SK-N-SH (cell line): ENCODE measurements at regions not wholly inside any gene's neighbourhood (a gene's known extent, or its start where the extent isn't known, plus 50 kb on each side); places are given as distances from the start of the nearest gene placed in this dataset.

Experiments used
- CTCF ChIA-PET: fragments of 300-600, 350-600 bp; formaldehyde crosslinking; extraction: SDS; loops from one replicate; lab custom pipeline; 2021; lab: Yijun Ruan, JAX
- POLR2A ChIA-PET: fragments of 350-600 bp; sonication (Branson Sonifier 250); formaldehyde crosslinking; extraction: SDS; loops from one replicate; lab custom pipeline; 2020; ENCODE audit warnings: antibody characterized with exemption, inconsistent platforms; lab: Yijun Ruan, JAX
- DNase-seq: peaks from one replicate; pipeline ENCODE4 v3.0.0; 2012
- H2AFZ ChIP-seq: fragments of 200-600 bp; sonication (generic); 2 replicates; pipeline ENCODE4 v1.8.1; 2016; ENCODE audit warnings: antibody characterized with exemption, mild to moderate bottlenecking, low read depth
- H3F3A ChIP-seq: fragments of 200-600 bp; sonication (generic); replicated peaks from 2 replicates; pipeline ENCODE3; 2016; ENCODE audit warnings: antibody characterized with exemption, mild to moderate bottlenecking; ENCODE audit not compliant: insufficient read depth
- H3K27ac ChIP-seq, 2 experiments: fragments of 200-500 bp in 1 of 2; fragments of 200-600 bp in 1 of 2; sonication (Bioruptor generic) in 1 of 2; sonication (generic), shearing (Covaris generic) in 1 of 2; 2 replicates each; pipeline versions ENCODE4 v1.5.1 to v1.6.1; 2014 to 2016; ENCODE audit warnings: low read depth in 2 of 2, inconsistent platforms in 1 of 2, low read length in 1 of 2, mild to moderate bottlenecking in 1 of 2, mixed read lengths in 1 of 2
- H3K27me3 ChIP-seq: fragments of 200-600 bp; sonication (generic), shearing (Covaris generic); 2 replicates; pipeline ENCODE4 v1.6.1; 2016; ENCODE audit warnings: mixed run types; ENCODE audit not compliant: insufficient read depth
- H3K36me3 ChIP-seq, 2 experiments: fragments of 200-500 bp in 1 of 2; fragments of 200-600 bp in 1 of 2; sonication (Bioruptor generic) in 1 of 2; sonication (generic) in 1 of 2; replicated peaks in 1 of 2; 2 replicates each; pipeline versions ENCODE3 to v1.5.1; 2014 to 2016; ENCODE audit warnings: low read length in 1 of 2, mild to moderate bottlenecking in 1 of 2; ENCODE audit not compliant: insufficient read depth in 2 of 2, control insufficient read depth in 1 of 2
- H3K4me1 ChIP-seq, 2 experiments: fragments of 200-500 bp in 1 of 2; fragments of 200-600 bp in 1 of 2; sonication (Bioruptor generic) in 1 of 2; sonication (generic), shearing (Covaris generic) in 1 of 2; 2 replicates each; pipeline versions ENCODE4 v1.5.1 to v1.6.1; 2014 to 2016; ENCODE audit warnings: low read depth in 1 of 2, low read length in 1 of 2, mixed run types in 1 of 2; ENCODE audit not compliant: insufficient read depth in 2 of 2, control insufficient read depth in 1 of 2
- H3K4me2 ChIP-seq: fragments of 200-600 bp; sonication (generic), shearing (Covaris generic); 2 replicates; pipeline ENCODE4 v1.6.1; 2017; ENCODE audit warnings: mixed run types
- H3K4me3 ChIP-seq, 2 experiments: fragments of 200-500 bp in 1 of 2; fragments of 200-600 bp in 1 of 2; sonication (Bioruptor generic) in 1 of 2; sonication (generic), shearing (Covaris generic) in 1 of 2; 2 replicates each; pipeline versions ENCODE4 v1.5.1 to v1.8.1; 2014 to 2016; ENCODE audit warnings: low read depth in 2 of 2, inconsistent platforms in 1 of 2, low read length in 1 of 2, mild to moderate bottlenecking in 1 of 2, mixed read lengths in 1 of 2, moderate library complexity in 1 of 2
- H3K79me2 ChIP-seq: fragments of 200-600 bp; sonication (generic); 2 replicates; pipeline ENCODE4 v1.8.1; 2017; ENCODE audit warnings: mild to moderate bottlenecking; ENCODE audit not compliant: insufficient read depth
- H3K9ac ChIP-seq: fragments of 200-600 bp; sonication (generic); 2 replicates; pipeline ENCODE4 v1.6.1; 2017; ENCODE audit warnings: mixed run types
- H3K9me2 ChIP-seq: fragments of 200-600 bp; sonication (generic); 2 replicates; pipeline ENCODE4 v1.6.1; 2017; ENCODE audit warnings: mixed run types
- H3K9me3 ChIP-seq: fragments of 200-600 bp; sonication (generic); 2 replicates; pipeline ENCODE4 v1.6.1; 2017; ENCODE audit warnings: mixed run types, mild to moderate bottlenecking, moderate library complexity
- H4K20me1 ChIP-seq: fragments of 200-600 bp; sonication (generic); 2 replicates; pipeline ENCODE4 v1.6.1; 2017; ENCODE audit warnings: mild to moderate bottlenecking, mixed run types; ENCODE audit not compliant: insufficient read depth
- ELF1 ChIP-seq: IDR thresholded peaks from 2 replicates; pipeline ENCODE4 v1.4.0; 2012
- FOSL2 ChIP-seq: IDR thresholded peaks from 2 replicates; pipeline ENCODE4 v1.4.0; 2012; ENCODE audit warnings: low read depth, mild to moderate bottlenecking, moderate library complexity, borderline replicate concordance
- GABPA ChIP-seq: IDR thresholded peaks from 2 replicates; pipeline ENCODE4 v1.4.0; 2012; ENCODE audit warnings: low read depth, mild to moderate bottlenecking
- GATA2 ChIP-seq: sonication (generic); formaldehyde crosslinking; IDR thresholded peaks from 2 replicates; pipeline ENCODE4 v1.5.0; 2020; ENCODE audit warnings: mild to moderate bottlenecking, missing genetic modification reagents
- IRF3 ChIP-seq: fragments of 150-350 bp; IDR thresholded peaks from 2 replicates; pipeline ENCODE4 v1.6.1; 2016; ENCODE audit warnings: mild to moderate bottlenecking, low read depth, low read length
- MEF2A ChIP-seq: IDR thresholded peaks from 2 replicates; pipeline ENCODE4 v1.4.0; 2012; ENCODE audit warnings: low read depth, borderline replicate concordance
- MXI1 ChIP-seq: IDR thresholded peaks from 2 replicates; pipeline ENCODE4 v1.6.1; 2012; ENCODE audit warnings: mild to moderate bottlenecking, low read depth, low read length, improper control_type of control experiment
- NRF1 ChIP-seq: IDR thresholded peaks from 2 replicates; pipeline ENCODE4 v1.6.1; 2012; ENCODE audit warnings: low read depth, mild to moderate bottlenecking, low read length
- POLR2AphosphoS5 ChIP-seq: IDR thresholded peaks from 2 replicates; pipeline ENCODE4 v1.6.1; 2012; ENCODE audit warnings: low read depth, low read length
- RAD21 ChIP-seq: IDR thresholded peaks from 2 replicates; pipeline ENCODE4 v1.6.1; 2012; ENCODE audit warnings: mild to moderate bottlenecking, low read length
- REST ChIP-seq: IDR thresholded peaks from 2 replicates; pipeline ENCODE4 v1.6.1; 2012; ENCODE audit warnings: mild to moderate bottlenecking, low read depth, low read length, moderate library complexity
- RFX5 ChIP-seq: IDR thresholded peaks from 2 replicates; pipeline ENCODE4 v1.6.1; 2012; ENCODE audit warnings: mild to moderate bottlenecking, improper control_type of control experiment, low read length
- RXRA ChIP-seq: IDR thresholded peaks from 2 replicates; pipeline ENCODE4 v1.4.0; 2012; ENCODE audit warnings: low read depth, mild to moderate bottlenecking, borderline replicate concordance
- SIN3A ChIP-seq: IDR thresholded peaks from 2 replicates; pipeline ENCODE4 v1.6.1; 2012; ENCODE audit warnings: low read depth, mild to moderate bottlenecking, low read length, moderate library complexity, borderline replicate concordance
- TAF1 ChIP-seq: IDR thresholded peaks from 2 replicates; pipeline ENCODE4 v1.6.1; 2012; ENCODE audit warnings: low read depth, mild to moderate bottlenecking, low read length, moderate library complexity, borderline replicate concordance
- TCF12 ChIP-seq: IDR thresholded peaks from 2 replicates; pipeline ENCODE4 v1.4.0; 2012
- YY1 ChIP-seq: IDR thresholded peaks from 2 replicates; pipeline ENCODE4 v1.4.0; 2012; ENCODE audit warnings: low read depth, mild to moderate bottlenecking
- WGBS: methylation state at CpG from one replicate; pipeline ENCODE4 v1.1.6; 2017; ENCODE audit warnings: low lambda C conversion rate; 5-methylcytosine and 5-hydroxymethylcytosine counted together
- TF ChIP-seq, protein P1 (sequence below): IDR thresholded peaks from 2 replicates; pipeline ENCODE4 v1.4.0; 2012; ENCODE audit warnings: low read depth, borderline replicate concordance
- TF ChIP-seq, protein P2 (sequence below): IDR thresholded peaks from 2 replicates; pipeline ENCODE4 v1.4.0; 2012; ENCODE audit warnings: low read depth, borderline replicate concordance

DNA sequence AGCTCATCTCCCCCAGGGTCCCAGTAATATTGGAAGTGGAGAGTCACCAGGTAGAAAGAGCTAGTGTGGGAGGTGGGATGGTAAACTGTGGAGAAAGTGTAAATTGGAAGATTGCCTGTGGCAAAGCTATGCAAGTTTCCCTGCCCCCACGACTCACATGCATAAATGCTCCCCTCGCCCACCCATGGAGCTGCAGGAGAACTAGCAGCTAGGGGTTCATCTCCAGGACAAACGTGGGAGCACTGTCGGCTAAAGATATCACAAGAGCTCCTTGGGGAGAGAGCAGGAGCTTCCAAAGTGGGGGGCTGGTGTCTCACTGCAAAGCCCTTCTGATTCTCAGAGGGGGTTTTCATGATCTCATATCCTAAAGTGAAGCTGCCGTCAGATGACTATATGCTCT, 91.4 kb upstream of the PLCL2 start:
- Histone ChIP-seq H3K4me3 (no peak overlapping the region), H3K27me3 (no peaks in the 10 kb centered on the region), H3K9me2 (no peaks in the 10 kb centered on the region), H3K36me3 (no peaks in the 10 kb centered on the region), H3K4me2 (no peak overlapping the region), H2AFZ (no peak overlapping the region), H3K79me2 (no peaks in the 10 kb centered on the region), H3K4me1 (no peaks in the 10 kb centered on the region), H4K20me1 (no peaks in the 10 kb centered on the region), H3F3A (no peaks in the 10 kb centered on the region), H3K9ac (no peak overlapping the region), H3K27ac (no peak overlapping the region), H3K9me3 (no peaks in the 10 kb centered on the region)
- TF ChIP-seq GABPA (no peak), MEF2A (no peak), RFX5 (no peak), GATA2 (no peak), REST (no peak), NRF1 (no peak), MXI1 (no peak), TAF1 (no peak), RXRA (no peak), SIN3A (no peak), TCF12 (no peak), RAD21 (no peak), YY1 (no peak), POLR2AphosphoS5 (no peak), IRF3 (no peak), FOSL2 (no peak), ELF1 (no peak)
- TF ChIP-seq, protein P1, sequence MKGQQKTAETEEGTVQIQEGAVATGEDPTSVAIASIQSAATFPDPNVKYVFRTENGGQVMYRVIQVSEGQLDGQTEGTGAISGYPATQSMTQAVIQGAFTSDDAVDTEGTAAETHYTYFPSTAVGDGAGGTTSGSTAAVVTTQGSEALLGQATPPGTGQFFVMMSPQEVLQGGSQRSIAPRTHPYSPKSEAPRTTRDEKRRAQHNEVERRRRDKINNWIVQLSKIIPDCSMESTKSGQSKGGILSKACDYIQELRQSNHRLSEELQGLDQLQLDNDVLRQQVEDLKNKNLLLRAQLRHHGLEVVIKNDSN: no peak
- TF ChIP-seq, protein P2, sequence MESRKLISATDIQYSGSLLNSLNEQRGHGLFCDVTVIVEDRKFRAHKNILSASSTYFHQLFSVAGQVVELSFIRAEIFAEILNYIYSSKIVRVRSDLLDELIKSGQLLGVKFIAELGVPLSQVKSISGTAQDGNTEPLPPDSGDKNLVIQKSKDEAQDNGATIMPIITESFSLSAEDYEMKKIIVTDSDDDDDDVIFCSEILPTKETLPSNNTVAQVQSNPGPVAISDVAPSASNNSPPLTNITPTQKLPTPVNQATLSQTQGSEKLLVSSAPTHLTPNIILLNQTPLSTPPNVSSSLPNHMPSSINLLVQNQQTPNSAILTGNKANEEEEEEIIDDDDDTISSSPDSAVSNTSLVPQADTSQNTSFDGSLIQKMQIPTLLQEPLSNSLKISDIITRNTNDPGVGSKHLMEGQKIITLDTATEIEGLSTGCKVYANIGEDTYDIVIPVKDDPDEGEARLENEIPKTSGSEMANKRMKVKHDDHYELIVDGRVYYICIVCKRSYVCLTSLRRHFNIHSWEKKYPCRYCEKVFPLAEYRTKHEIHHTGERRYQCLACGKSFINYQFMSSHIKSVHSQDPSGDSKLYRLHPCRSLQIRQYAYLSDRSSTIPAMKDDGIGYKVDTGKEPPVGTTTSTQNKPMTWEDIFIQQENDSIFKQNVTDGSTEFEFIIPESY: no peak
- WGBS: 39% methylated on average over 5 of the region's 5 CpGs
- DNase-seq: no peak
- ChIA-PET POLR2A (no interaction called here), CTCF (no interaction called here)
